H9 (cell line): ENCODE measurements at regions not wholly inside any gene's neighbourhood (a gene's known extent, or its start where the extent isn't known, plus 50 kb on each side); places are given as distances from the start of the nearest gene placed in this dataset.

Source experiments
- DNase-seq: peaks from one replicate; pipeline ENCODE4 v3.0.0-alpha.2; 2017
- H2AFZ ChIP-seq: one replicate; pipeline ENCODE4 v1.6.1; 2013; ENCODE audit warnings: mild to moderate bottlenecking, low read length, control low read depth, moderate library complexity
- H2AK5ac ChIP-seq: 2 replicates; pipeline ENCODE4 v1.6.1; 2013; ENCODE audit warnings: low read length, control low read depth, mixed read lengths; ENCODE audit not compliant: insufficient read length
- H2BK120ac ChIP-seq: one replicate; pipeline ENCODE4 v1.6.1; 2013; ENCODE audit warnings: low read depth, mild to moderate bottlenecking, low read length, control low read depth, inconsistent platforms; ENCODE audit not compliant: poor library complexity, severe bottlenecking
- H2BK12ac ChIP-seq: 2 replicates; pipeline ENCODE4 v1.6.1; 2013; ENCODE audit warnings: low read length, control low read depth, mixed read lengths, low read depth; ENCODE audit not compliant: insufficient read length
- H2BK15ac ChIP-seq: 2 replicates; pipeline ENCODE4 v1.6.1; 2013; ENCODE audit warnings: low read depth, low read length, control low read depth
- H2BK20ac ChIP-seq: one replicate; pipeline ENCODE4 v1.6.1; 2013; ENCODE audit warnings: low read depth, mild to moderate bottlenecking, low read length, control low read depth, inconsistent platforms; ENCODE audit not compliant: poor library complexity, severe bottlenecking
- H2BK5ac ChIP-seq: 2 replicates; pipeline ENCODE4 v1.6.1; 2013; ENCODE audit warnings: low read length, control low read depth, mixed read lengths; ENCODE audit not compliant: insufficient read length
- H3K14ac ChIP-seq: 2 replicates; pipeline ENCODE4 v1.6.1; 2013; ENCODE audit warnings: low read length, control low read depth; ENCODE audit not compliant: insufficient read depth
- H3K18ac ChIP-seq: 2 replicates; pipeline ENCODE4 v1.6.1; 2013; ENCODE audit warnings: low read depth, mild to moderate bottlenecking, mixed read lengths, low read length, control low read depth; ENCODE audit not compliant: insufficient read length
- H3K23ac ChIP-seq: 2 replicates; pipeline ENCODE4 v1.6.1; 2013; ENCODE audit warnings: low read length, control low read depth, mixed read lengths, low read depth; ENCODE audit not compliant: insufficient read length
- H3K23me2 ChIP-seq: 2 replicates; pipeline ENCODE4 v1.6.1; 2013; ENCODE audit warnings: low read depth, mild to moderate bottlenecking, mixed read lengths, low read length, control low read depth; ENCODE audit not compliant: insufficient read length, poor library complexity, severe bottlenecking
- H3K27ac ChIP-seq: 2 replicates; pipeline ENCODE4 v1.5.1; 2013; ENCODE audit warnings: low read length, control low read depth, mixed read lengths, low read depth; ENCODE audit not compliant: insufficient read length
- H3K27me3 ChIP-seq: 2 replicates; pipeline ENCODE4 v1.6.1; 2013; ENCODE audit warnings: low read length, control low read depth, inconsistent platforms; ENCODE audit not compliant: insufficient read depth
- H3K4ac ChIP-seq: 2 replicates; pipeline ENCODE4 v1.6.1; 2013; ENCODE audit warnings: low read depth, mild to moderate bottlenecking, control low read depth, inconsistent platforms, low read length, moderate library complexity
- H3K4me1 ChIP-seq: 2 replicates; pipeline ENCODE4 v1.6.1; 2013; ENCODE audit warnings: low read length, control low read depth, inconsistent platforms; ENCODE audit not compliant: insufficient read depth
- H3K4me2 ChIP-seq: 2 replicates; pipeline ENCODE4 v1.6.1; 2013; ENCODE audit warnings: low read length, control low read depth, mixed read lengths; ENCODE audit not compliant: insufficient read length, insufficient read depth
- H3K56ac ChIP-seq: 2 replicates; pipeline ENCODE4 v1.6.1; 2013; ENCODE audit warnings: low read depth, mild to moderate bottlenecking, mixed read lengths, low read length, control low read depth; ENCODE audit not compliant: insufficient read length
- H3K79me1 ChIP-seq: 2 replicates; pipeline ENCODE4 v1.6.1; 2013; ENCODE audit warnings: low read depth, mild to moderate bottlenecking, moderate library complexity, low read length, control low read depth, inconsistent platforms; ENCODE audit not compliant: insufficient read depth, poor library complexity, severe bottlenecking
- H3K79me2 ChIP-seq: 2 replicates; pipeline ENCODE4 v1.6.1; 2013; ENCODE audit warnings: low read length, control low read depth, inconsistent platforms; ENCODE audit not compliant: insufficient read depth
- H3K9ac ChIP-seq: 2 replicates; pipeline ENCODE4 v1.6.1; 2013; ENCODE audit warnings: low read length, control low read depth, mixed read lengths; ENCODE audit not compliant: insufficient read length; ENCODE audit errors: extremely low read depth
- H3K9me3 ChIP-seq: one replicate; pipeline ENCODE4 v1.6.1; 2013; ENCODE audit warnings: low read depth, low read length, inconsistent platforms; ENCODE audit not compliant: control insufficient read depth
- H3T11ph ChIP-seq: one replicate; pipeline ENCODE4 v1.6.1; 2013; ENCODE audit warnings: mild to moderate bottlenecking, low read length, control low read depth, inconsistent platforms
- H4K20me1 ChIP-seq: one replicate; pipeline ENCODE4 v1.6.1; 2013; ENCODE audit not compliant: control insufficient read depth, insufficient read length, insufficient read depth
- H4K5ac ChIP-seq: 2 replicates; pipeline ENCODE4 v1.6.1; 2013; ENCODE audit warnings: low read depth, mild to moderate bottlenecking, mixed read lengths, low read length, control low read depth; ENCODE audit not compliant: insufficient read length
- H4K8ac ChIP-seq: replicated peaks from 2 replicates; pipeline ENCODE4 v1.6.1; 2013; ENCODE audit warnings: low read length, control low read depth, mixed read lengths, low read depth; ENCODE audit not compliant: insufficient read length
- H4K91ac ChIP-seq: 2 replicates; pipeline ENCODE4 v1.6.1; 2013; ENCODE audit warnings: low read depth, mild to moderate bottlenecking, moderate library complexity, mixed read lengths, low read length, control low read depth; ENCODE audit not compliant: insufficient read length
- H3K27ac Mint-ChIP-seq, 3 experiments: 2 replicates in 2 of 3; 3 replicates in 1 of 3; pipeline ENCODE4 v1.8.0; 2020 to 2021; ENCODE audit warnings: mixed read lengths in 3 of 3, mild to moderate bottlenecking in 1 of 3, moderate library complexity in 1 of 3
- H3K27me3 Mint-ChIP-seq: 2 replicates; pipeline ENCODE4 v1.8.0; 2021; ENCODE audit warnings: low read depth, mild to moderate bottlenecking, moderate library complexity, mixed read lengths
- H3K36me3 Mint-ChIP-seq, 3 experiments: 2 replicates in 2 of 3; 3 replicates in 1 of 3; pipeline ENCODE4 v1.8.0; 2020 to 2021; ENCODE audit warnings: low read depth in 3 of 3, mixed read lengths in 3 of 3; ENCODE audit not compliant: insufficient read depth in 1 of 3
- H3K4me1 Mint-ChIP-seq, 2 experiments: 2 replicates each; pipeline ENCODE4 v1.8.0; 2020; ENCODE audit warnings: mixed read lengths in 2 of 2
- H3K4me3 Mint-ChIP-seq, 2 experiments: 2 replicates in 1 of 2; 3 replicates in 1 of 2; pipeline ENCODE4 v1.8.0; 2020 to 2021; ENCODE audit warnings: mild to moderate bottlenecking in 2 of 2, mixed read lengths in 2 of 2, moderate library complexity in 1 of 2
- H3K9me3 Mint-ChIP-seq, 2 experiments: 2 replicates in 1 of 2; 3 replicates in 1 of 2; pipeline ENCODE4 v1.8.0; 2020; ENCODE audit warnings: mild to moderate bottlenecking in 2 of 2, mixed read lengths in 2 of 2, moderate library complexity in 1 of 2
- WGBS: extraction: QIAGEN DNeasy Blood & Tissue Kit; methylation state at CpG from one replicate; pipeline ENCODE4 v1.1.7; 2013; ENCODE audit warnings: missing lambda C conversion rate, low lambda C conversion rate, mixed read lengths; ENCODE audit not compliant: insufficient read length; ENCODE audit errors: extremely low coverage; 5-methylcytosine and 5-hydroxymethylcytosine counted together
- TF ChIP-seq, protein P1 (sequence below): fragments of 200-600 bp; sonication (generic); conservative IDR thresholded peaks from 3 replicates; pipeline ENCODE4 v1.8.0; 2021; ENCODE audit warnings: antibody characterized with exemption, mild to moderate bottlenecking

DNA sequence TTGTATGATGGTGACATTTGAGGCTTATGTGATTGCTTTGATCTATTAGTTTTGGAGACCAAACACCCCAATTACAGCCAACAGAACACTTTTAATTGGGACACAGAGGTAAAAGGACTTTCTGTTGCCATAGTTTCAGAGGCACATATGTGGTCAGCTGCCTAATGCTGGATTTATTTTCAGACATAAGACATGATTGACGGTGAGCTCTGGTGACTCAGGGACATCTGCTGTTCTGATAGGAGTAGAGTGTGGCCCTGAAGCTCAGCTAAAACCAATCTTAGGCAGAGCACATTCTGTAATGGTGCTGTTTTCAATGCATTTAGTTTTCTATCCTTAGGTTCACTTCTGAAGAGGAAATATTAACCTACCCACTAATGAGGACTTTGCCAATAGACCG lies 247.1 kb downstream of the UTP18 start:
- Histone ChIP-seq H3K27ac (no peak overlapping the region), H4K91ac (no peak overlapping the region), H3K9me3 (no peaks in the 10 kb centered on the region), H3K79me1 (no peaks in the 10 kb centered on the region), H2AFZ (no peak overlapping the region), H3T11ph (no peak overlapping the region), H2AK5ac (no peak overlapping the region), H3K9ac (no peak overlapping the region), H2BK120ac (no peak overlapping the region), H2BK15ac (no peak overlapping the region), H3K27me3 (no peaks in the 10 kb centered on the region), H3K4me2 (no peak overlapping the region), H3K4ac (no peak overlapping the region), H3K23ac (no peak overlapping the region), H2BK5ac (no peak overlapping the region), H2BK12ac (no peak overlapping the region), H3K18ac (no peak overlapping the region), H4K5ac (no peak overlapping the region), H3K56ac (no peak overlapping the region), H4K20me1 (no peaks in the 10 kb centered on the region), H3K23me2 (no peaks in the 10 kb centered on the region), H4K8ac (no peak overlapping the region), H3K4me1 (no peaks in the 10 kb centered on the region), H3K14ac (no peak overlapping the region), H2BK20ac (no peak overlapping the region), H3K79me2 (no peaks in the 10 kb centered on the region)
- H3K36me3 Mint-ChIP-seq = no peaks in the 10 kb centered on the region; a peak in 1 of 7 replicates
- DNase-seq = no peak
- TF ChIP-seq, protein P1, sequence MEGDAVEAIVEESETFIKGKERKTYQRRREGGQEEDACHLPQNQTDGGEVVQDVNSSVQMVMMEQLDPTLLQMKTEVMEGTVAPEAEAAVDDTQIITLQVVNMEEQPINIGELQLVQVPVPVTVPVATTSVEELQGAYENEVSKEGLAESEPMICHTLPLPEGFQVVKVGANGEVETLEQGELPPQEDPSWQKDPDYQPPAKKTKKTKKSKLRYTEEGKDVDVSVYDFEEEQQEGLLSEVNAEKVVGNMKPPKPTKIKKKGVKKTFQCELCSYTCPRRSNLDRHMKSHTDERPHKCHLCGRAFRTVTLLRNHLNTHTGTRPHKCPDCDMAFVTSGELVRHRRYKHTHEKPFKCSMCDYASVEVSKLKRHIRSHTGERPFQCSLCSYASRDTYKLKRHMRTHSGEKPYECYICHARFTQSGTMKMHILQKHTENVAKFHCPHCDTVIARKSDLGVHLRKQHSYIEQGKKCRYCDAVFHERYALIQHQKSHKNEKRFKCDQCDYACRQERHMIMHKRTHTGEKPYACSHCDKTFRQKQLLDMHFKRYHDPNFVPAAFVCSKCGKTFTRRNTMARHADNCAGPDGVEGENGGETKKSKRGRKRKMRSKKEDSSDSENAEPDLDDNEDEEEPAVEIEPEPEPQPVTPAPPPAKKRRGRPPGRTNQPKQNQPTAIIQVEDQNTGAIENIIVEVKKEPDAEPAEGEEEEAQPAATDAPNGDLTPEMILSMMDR = no peak
- H3K4me3 Mint-ChIP-seq = no peak overlapping the region
- H3K27me3 Mint-ChIP-seq = peaks cover 16% of the 10 kb centered on the region
- no peaks in the 10 kb centered on the region for H3K9me3 Mint-ChIP-seq
- peaks cover 0 to 3% of the 10 kb centered on the region in 2 experiments; a peak in 1 of 4 replicates for H3K4me1 Mint-ChIP-seq
- H3K27ac Mint-ChIP-seq = no peak overlapping the region
- WGBS = no CpG with 5 or more reads among the region's 2 CpGs
